SK-N-SH treated with all-trans-retinoic acid at 6 μM for 48 hours (cell line): ENCODE measurements at regions not wholly inside any gene's neighbourhood (a gene's known extent, or its start where the extent isn't known, plus 50 kb on each side); places are given as distances from the start of the nearest gene placed in this dataset.

Source experiments
- ATAC-seq: fragments of 200-7000 bp; cut with Tn5 transposase; 3 replicates; pipeline ENCODE4 v1.9.1; 2020; ENCODE audit warnings: mild to moderate bottlenecking, moderate library complexity
- ARNTL ChIP-seq: fragments of 450-650 bp; formaldehyde crosslinking; IDR thresholded peaks from 2 replicates; pipeline ENCODE4 v1.5.0; 2020; ENCODE audit warnings: low read depth, mild to moderate bottlenecking, moderate library complexity, borderline replicate concordance
- BACH2 ChIP-seq: fragments of 250-450 bp; sonication (Bioruptor Pico); IDR thresholded peaks from 2 replicates; pipeline ENCODE4 v1.9.0; 2021; ENCODE audit warnings: mild to moderate bottlenecking, borderline replicate concordance
- CSDC2 ChIP-seq: fragments of 250-450 bp; sonication (Bioruptor Pico); IDR thresholded peaks from 2 replicates; pipeline ENCODE4 v1.5.0; 2020; ENCODE audit warnings: mild to moderate bottlenecking, moderate library complexity
- ISL1 ChIP-seq: fragments of 250-450 bp; sonication (Bioruptor Pico); IDR thresholded peaks from 2 replicates; pipeline ENCODE4 v2.1.2; 2022; ENCODE audit warnings: mild to moderate bottlenecking, moderate library complexity
- OSR1 ChIP-seq: fragments of 250-450 bp; sonication (Bioruptor Pico); IDR thresholded peaks from 2 replicates; pipeline ENCODE4 v1.8.0; 2022; ENCODE audit warnings: moderate library complexity, mild to moderate bottlenecking, inconsistent platforms
- PPARA ChIP-seq: fragments of 250-450 bp; sonication (Bioruptor Pico); IDR thresholded peaks from 2 replicates; pipeline ENCODE4 v1.5.0; 2020; ENCODE audit warnings: mild to moderate bottlenecking, borderline replicate concordance
- RARB ChIP-seq: fragments of 250-450 bp; sonication (Bioruptor Pico); IDR thresholded peaks from 2 replicates; pipeline ENCODE4 v1.8.0; 2021; ENCODE audit warnings: mild to moderate bottlenecking, moderate library complexity
- SNAI2 ChIP-seq: fragments of 250-450 bp; sonication (Bioruptor Pico); IDR thresholded peaks from 2 replicates; pipeline ENCODE4 v1.5.0; 2020; ENCODE audit warnings: mild to moderate bottlenecking, moderate library complexity
- TCF4 ChIP-seq: fragments of 250-450 bp; sonication (Bioruptor Pico); IDR thresholded peaks from 2 replicates; pipeline ENCODE4 v1.8.0; 2021; ENCODE audit warnings: mild to moderate bottlenecking, moderate library complexity, borderline replicate concordance
- TOX ChIP-seq: fragments of 250-450 bp; sonication (Bioruptor Pico); IDR thresholded peaks from 2 replicates; pipeline ENCODE4 v1.8.0; 2021; ENCODE audit warnings: mild to moderate bottlenecking, moderate library complexity, borderline replicate concordance
- ZFP3 ChIP-seq: fragments of 250-450 bp; sonication (Bioruptor Pico); IDR thresholded peaks from 2 replicates; pipeline ENCODE4 v1.5.0; 2020; ENCODE audit warnings: mild to moderate bottlenecking, moderate library complexity
- ZFP30 ChIP-seq: fragments of 450-650 bp; formaldehyde crosslinking; IDR thresholded peaks from 2 replicates; pipeline ENCODE4 v1.5.0; 2022; ENCODE audit warnings: mild to moderate bottlenecking, moderate library complexity
- ZNF565 ChIP-seq: fragments of 450-650 bp; formaldehyde crosslinking; conservative IDR thresholded peaks from 2 replicates; pipeline ENCODE4 v1.5.0; 2020; ENCODE audit warnings: low read depth, mild to moderate bottlenecking, moderate library complexity
- ZNF70 ChIP-seq: fragments of 450-650 bp; formaldehyde crosslinking; IDR thresholded peaks from 2 replicates; pipeline ENCODE4 v1.5.0; 2020; ENCODE audit warnings: mild to moderate bottlenecking, moderate library complexity
- ZNF8 ChIP-seq: fragments of 450-650 bp; formaldehyde crosslinking; IDR thresholded peaks from 2 replicates; pipeline ENCODE4 v1.5.0; 2020; ENCODE audit warnings: mild to moderate bottlenecking, moderate library complexity
- TF ChIP-seq, protein P1 (sequence below): fragments of 250-450 bp; sonication (Bioruptor Pico); IDR thresholded peaks from 2 replicates; pipeline ENCODE4 v1.5.1; 2020; ENCODE audit warnings: low read depth, mild to moderate bottlenecking, moderate library complexity
- TF ChIP-seq, protein P2 (sequence below): fragments of 250-450 bp; sonication (Bioruptor Pico); IDR thresholded peaks from 2 replicates; pipeline ENCODE4 v1.8.0; 2021; ENCODE audit warnings: low read depth, mild to moderate bottlenecking, moderate library complexity, borderline replicate concordance
- TF ChIP-seq, protein P3 (sequence below): fragments of 250-450 bp; sonication (Bioruptor Pico); IDR thresholded peaks from 2 replicates; pipeline ENCODE4 v1.5.0; 2020; ENCODE audit warnings: mild to moderate bottlenecking, moderate library complexity

DNA sequence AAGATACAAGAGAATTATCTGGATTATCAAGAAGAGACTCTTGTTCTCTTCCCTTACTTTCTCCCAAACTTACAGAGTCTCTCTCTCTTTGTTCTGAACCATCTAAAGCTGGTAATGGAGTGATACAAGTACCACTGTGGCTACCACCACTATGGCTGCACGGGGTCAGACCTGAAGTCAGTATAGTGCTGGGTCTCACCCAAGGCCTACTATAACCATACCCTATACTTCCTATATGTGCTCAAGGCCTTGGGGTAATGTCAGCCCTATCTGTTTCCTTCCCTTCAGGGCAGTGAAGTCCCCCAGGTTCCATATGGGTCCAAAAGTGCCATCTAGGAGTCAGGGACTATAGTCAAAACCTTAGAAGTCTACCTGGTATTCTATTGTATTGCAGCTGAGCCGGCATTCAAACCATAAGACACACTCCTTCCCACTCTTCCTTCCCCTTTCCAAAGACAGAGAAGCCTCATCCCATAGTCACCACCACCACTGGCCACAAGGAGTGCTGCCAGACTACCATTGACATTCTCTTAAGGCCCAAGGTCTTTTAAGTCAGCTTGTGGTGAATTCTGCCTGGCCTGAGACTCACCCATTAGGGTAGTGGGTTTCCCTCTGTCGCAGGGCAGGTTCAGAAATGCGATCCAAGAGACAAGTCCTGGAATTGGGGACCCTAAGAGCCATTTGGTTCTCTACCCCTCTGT is 615.0 kb upstream of the NECTIN3 start:
- no peak for ATAC-seq
- TF ChIP-seq, protein P1, sequence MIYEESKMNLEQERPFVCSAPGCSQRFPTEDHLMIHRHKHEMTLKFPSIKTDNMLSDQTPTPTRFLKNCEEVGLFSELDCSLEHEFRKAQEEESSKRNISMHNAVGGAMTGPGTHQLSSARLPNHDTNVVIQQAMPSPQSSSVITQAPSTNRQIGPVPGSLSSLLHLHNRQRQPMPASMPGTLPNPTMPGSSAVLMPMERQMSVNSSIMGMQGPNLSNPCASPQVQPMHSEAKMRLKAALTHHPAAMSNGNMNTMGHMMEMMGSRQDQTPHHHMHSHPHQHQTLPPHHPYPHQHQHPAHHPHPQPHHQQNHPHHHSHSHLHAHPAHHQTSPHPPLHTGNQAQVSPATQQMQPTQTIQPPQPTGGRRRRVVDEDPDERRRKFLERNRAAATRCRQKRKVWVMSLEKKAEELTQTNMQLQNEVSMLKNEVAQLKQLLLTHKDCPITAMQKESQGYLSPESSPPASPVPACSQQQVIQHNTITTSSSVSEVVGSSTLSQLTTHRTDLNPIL = no peak
- TF ChIP-seq OSR1 (CRISPR knock-in tag) (no peak), ZNF565 (CRISPR knock-in tag) (no peak), BACH2 (CRISPR knock-in tag) (no peak), ZNF70 (CRISPR knock-in tag) (no peak), TCF4 (no peak), ISL1 (CRISPR knock-in tag) (no peak), CSDC2 (CRISPR knock-in tag) (no peak)
- TF ChIP-seq, protein P2, sequence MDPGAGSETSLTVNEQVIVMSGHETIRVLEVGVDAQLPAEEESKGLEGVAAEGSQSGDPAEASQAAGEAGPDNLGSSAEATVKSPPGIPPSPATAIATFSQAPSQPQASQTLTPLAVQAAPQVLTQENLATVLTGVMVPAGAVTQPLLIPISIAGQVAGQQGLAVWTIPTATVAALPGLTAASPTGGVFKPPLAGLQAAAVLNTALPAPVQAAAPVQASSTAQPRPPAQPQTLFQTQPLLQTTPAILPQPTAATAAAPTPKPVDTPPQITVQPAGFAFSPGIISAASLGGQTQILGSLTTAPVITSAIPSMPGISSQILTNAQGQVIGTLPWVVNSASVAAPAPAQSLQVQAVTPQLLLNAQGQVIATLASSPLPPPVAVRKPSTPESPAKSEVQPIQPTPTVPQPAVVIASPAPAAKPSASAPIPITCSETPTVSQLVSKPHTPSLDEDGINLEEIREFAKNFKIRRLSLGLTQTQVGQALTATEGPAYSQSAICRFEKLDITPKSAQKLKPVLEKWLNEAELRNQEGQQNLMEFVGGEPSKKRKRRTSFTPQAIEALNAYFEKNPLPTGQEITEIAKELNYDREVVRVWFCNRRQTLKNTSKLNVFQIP (CRISPR knock-in tag) = no peak
- TF ChIP-seq, all 23 proteins: peak for 0

DNA sequence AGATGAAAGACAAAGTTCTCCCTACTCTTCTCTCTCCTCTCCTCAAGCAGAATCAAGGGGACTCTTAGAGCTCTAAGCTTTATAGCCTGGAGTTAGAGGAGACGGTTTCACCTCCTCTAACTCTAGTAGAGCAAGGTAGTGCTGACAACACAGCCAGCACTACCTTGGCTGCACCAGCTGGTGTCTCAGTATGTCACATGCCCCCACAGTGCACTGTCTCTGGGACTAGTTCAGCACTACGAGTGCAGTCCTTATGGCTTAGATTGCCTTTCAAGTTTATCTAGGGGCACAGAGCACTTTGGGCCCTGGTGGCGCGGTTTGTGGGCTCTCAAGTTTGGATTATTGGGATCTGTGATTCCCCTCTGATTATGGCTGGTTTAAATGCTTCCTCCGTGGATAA is 614.1 kb upstream of the NECTIN3 start:
- no peak for ATAC-seq
- TF ChIP-seq, protein P1 = no peak
- TF ChIP-seq CSDC2 (CRISPR knock-in tag) (no peak), PPARA (CRISPR knock-in tag) (no peak)
- TF ChIP-seq, all 23 proteins: peak for 0

DNA sequence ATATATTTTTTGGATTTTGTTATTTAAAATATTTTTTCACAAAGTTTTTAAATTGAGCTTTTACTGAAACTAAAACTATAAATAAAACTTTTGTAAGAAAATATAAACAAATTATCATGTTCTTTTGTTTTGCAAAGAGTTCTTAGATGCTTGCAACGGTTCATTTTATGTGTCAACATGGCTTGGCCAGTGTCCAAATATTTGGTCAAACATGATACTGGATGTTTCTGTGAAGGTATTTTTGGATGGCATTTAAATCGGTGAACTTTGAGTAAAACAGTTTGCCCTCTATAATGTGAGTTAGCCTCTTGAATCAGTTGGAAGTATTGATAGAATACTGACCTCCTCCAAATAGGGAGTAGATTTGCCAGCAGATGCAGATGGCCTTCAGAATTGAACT is 612.6 kb upstream of the NECTIN3 start:
- ATAC-seq = no peak

More for the DNA sequence above, 612.6 kb upstream of the NECTIN3 start:
- no peak for TF ChIP-seq ZNF70 (CRISPR knock-in tag)
- TF ChIP-seq, protein P2 (CRISPR knock-in tag) = no peak
- TF ChIP-seq CSDC2 (CRISPR knock-in tag) = no peak
- TF ChIP-seq, protein P3, sequence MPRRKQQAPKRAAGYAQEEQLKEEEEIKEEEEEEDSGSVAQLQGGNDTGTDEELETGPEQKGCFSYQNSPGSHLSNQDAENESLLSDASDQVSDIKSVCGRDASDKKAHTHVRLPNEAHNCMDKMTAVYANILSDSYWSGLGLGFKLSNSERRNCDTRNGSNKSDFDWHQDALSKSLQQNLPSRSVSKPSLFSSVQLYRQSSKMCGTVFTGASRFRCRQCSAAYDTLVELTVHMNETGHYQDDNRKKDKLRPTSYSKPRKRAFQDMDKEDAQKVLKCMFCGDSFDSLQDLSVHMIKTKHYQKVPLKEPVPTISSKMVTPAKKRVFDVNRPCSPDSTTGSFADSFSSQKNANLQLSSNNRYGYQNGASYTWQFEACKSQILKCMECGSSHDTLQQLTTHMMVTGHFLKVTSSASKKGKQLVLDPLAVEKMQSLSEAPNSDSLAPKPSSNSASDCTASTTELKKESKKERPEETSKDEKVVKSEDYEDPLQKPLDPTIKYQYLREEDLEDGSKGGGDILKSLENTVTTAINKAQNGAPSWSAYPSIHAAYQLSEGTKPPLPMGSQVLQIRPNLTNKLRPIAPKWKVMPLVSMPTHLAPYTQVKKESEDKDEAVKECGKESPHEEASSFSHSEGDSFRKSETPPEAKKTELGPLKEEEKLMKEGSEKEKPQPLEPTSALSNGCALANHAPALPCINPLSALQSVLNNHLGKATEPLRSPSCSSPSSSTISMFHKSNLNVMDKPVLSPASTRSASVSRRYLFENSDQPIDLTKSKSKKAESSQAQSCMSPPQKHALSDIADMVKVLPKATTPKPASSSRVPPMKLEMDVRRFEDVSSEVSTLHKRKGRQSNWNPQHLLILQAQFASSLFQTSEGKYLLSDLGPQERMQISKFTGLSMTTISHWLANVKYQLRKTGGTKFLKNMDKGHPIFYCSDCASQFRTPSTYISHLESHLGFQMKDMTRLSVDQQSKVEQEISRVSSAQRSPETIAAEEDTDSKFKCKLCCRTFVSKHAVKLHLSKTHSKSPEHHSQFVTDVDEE (CRISPR knock-in tag) = no peak
- no peak for TF ChIP-seq SNAI2 (CRISPR knock-in tag)
- TF ChIP-seq OSR1 (CRISPR knock-in tag) = no peak
- TF ChIP-seq ZFP30 (CRISPR knock-in tag) = no peak
- TF ChIP-seq RARB (CRISPR knock-in tag) = no peak
- TF ChIP-seq, protein P1 = no peak
- TF ChIP-seq ZNF8 (CRISPR knock-in tag) = no peak
- TF ChIP-seq BACH2 (CRISPR knock-in tag) = no peak
- no peak for TF ChIP-seq TOX (CRISPR knock-in tag)
- TF ChIP-seq ARNTL (CRISPR knock-in tag) = no peak
- TF ChIP-seq ISL1 (CRISPR knock-in tag) = no peak
- TF ChIP-seq ZNF565 (CRISPR knock-in tag) = no peak
- TF ChIP-seq ZFP3 (CRISPR knock-in tag) = no peak
